A549 (cell line): ENCODE measurements at regions not wholly inside any gene's neighbourhood (a gene's known extent, or its start where the extent isn't known, plus 50 kb on each side); places are given as distances from the start of the nearest gene placed in this dataset.

Source experiments
- ATAC-seq, 2 experiments: fragments of 200-7000 bp in 1 of 2; fragments of >200 bp in 1 of 2; cut with Nextera tagmentation in 1 of 2; cut with Tn5 transposase in 1 of 2; 3 replicates each; pipeline versions ENCODE4 v1.8.0 to v1.9.1; 2018 to 2020; ENCODE audit warnings: mild to moderate bottlenecking in 1 of 2, moderate library complexity in 1 of 2
- CTCF ChIA-PET: fragments of 300-600 bp; sonication (Branson Sonifier 250); formaldehyde crosslinking; extraction: SDS; loops from one replicate; lab custom pipeline; 2021; ENCODE audit warnings: antibody characterized with exemption, inconsistent platforms; lab: Yijun Ruan, JAX
- POLR2A ChIA-PET: fragments of 350-600 bp; formaldehyde crosslinking; extraction: SDS; loops from one replicate; lab custom pipeline; 2021; ENCODE audit warnings: antibody characterized with exemption, inconsistent platforms; lab: Yijun Ruan, JAX
- DNase-seq, 2 experiments: peaks; one replicate each; pipeline versions ENCODE4 v3.0.0 to v3.0.0-alpha.2; 2011 to 2016; ENCODE audit warnings: low read depth in 1 of 2, low spot score in 1 of 2
- FAIRE-seq: peaks from 2 replicates; lab custom pipeline; 2011; peaks lifted over from hg19 to GRCh38; lab: Jason Lieb, UNC
- H3K27ac ChIP-seq, 2 experiments: fragments of >200 bp; sonication (Bioruptor Twin); formaldehyde crosslinking; 3 replicates each; pipeline ENCODE4 v1.5.1; 2016 to 2017
- H3K4me1 ChIP-seq: fragments of >200 bp; sonication (Bioruptor Twin); formaldehyde crosslinking; 3 replicates; pipeline ENCODE4 v1.6.1; 2016
- H3K4me2 ChIP-seq: fragments of >200 bp; sonication (Bioruptor Twin); formaldehyde crosslinking; 3 replicates; pipeline ENCODE4 v1.6.1; 2016
- H3K4me3 ChIP-seq: fragments of >200 bp; sonication (Bioruptor Twin); formaldehyde crosslinking; 3 replicates; pipeline ENCODE4 v1.5.1; 2016
- H3K9me3 ChIP-seq: fragments of >200 bp; sonication (Bioruptor Twin); formaldehyde crosslinking; 3 replicates; pipeline ENCODE4 v1.6.1; 2016
- BHLHE40 ChIP-seq: IDR thresholded peaks from 2 replicates; pipeline ENCODE4 v1.6.1; 2012; ENCODE audit warnings: low read depth, low read length, inconsistent platforms
- CBX8 ChIP-seq: fragments of 200-600 bp; sonication (generic); IDR thresholded peaks from 2 replicates; pipeline ENCODE4 v1.6.1; 2016
- EHF ChIP-seq: fragments of 250-450 bp; sonication (Bioruptor Pico); IDR thresholded peaks from 2 replicates; pipeline ENCODE4 v1.5.0; 2020; ENCODE audit warnings: mild to moderate bottlenecking
- EHMT2 ChIP-seq: fragments of 200-600 bp; sonication (generic); IDR thresholded peaks from 2 replicates; pipeline ENCODE4 v1.6.1; 2016; ENCODE audit warnings: antibody characterized with exemption, low read depth, mild to moderate bottlenecking, moderate library complexity
- FOXS1 ChIP-seq: fragments of 250-450 bp; sonication (Bioruptor Pico); IDR thresholded peaks from 2 replicates; pipeline ENCODE4 v1.5.0; 2020; ENCODE audit warnings: mild to moderate bottlenecking, moderate library complexity
- HOXB5 ChIP-seq: fragments of 250-450 bp; sonication (Bioruptor Pico); IDR thresholded peaks from 2 replicates; pipeline ENCODE4 v1.5.0; 2020; ENCODE audit warnings: mild to moderate bottlenecking, moderate library complexity
- JUNB ChIP-seq: fragments of >200 bp; sonication (Bioruptor Twin); formaldehyde crosslinking; IDR thresholded peaks from 2 replicates; pipeline ENCODE4 v1.6.1; 2016
- KDM1A ChIP-seq: fragments of 200-600 bp; sonication (generic); IDR thresholded peaks from 2 replicates; pipeline ENCODE4 v1.6.1; 2016; ENCODE audit warnings: low read depth, mild to moderate bottlenecking
- MAZ ChIP-seq: fragments of 150-350 bp; IDR thresholded peaks from 2 replicates; pipeline ENCODE4 v1.6.1; 2014; ENCODE audit warnings: antibody characterized with exemption, low read depth, low read length, borderline replicate concordance
- NFE2L2 ChIP-seq: fragments of 150-350 bp; conservative IDR thresholded peaks from 2 replicates; pipeline ENCODE4 v1.6.1; 2014; ENCODE audit warnings: low read length
- RARB ChIP-seq: fragments of 250-450 bp; sonication (Bioruptor Pico); IDR thresholded peaks from 2 replicates; pipeline ENCODE4 v1.8.0; 2021; ENCODE audit warnings: mild to moderate bottlenecking, moderate library complexity
- SMC3 ChIP-seq: fragments of >200 bp; sonication (Bioruptor Twin); formaldehyde crosslinking; IDR thresholded peaks from 3 replicates; pipeline ENCODE4 v1.6.1; 2018; ENCODE audit warnings: inconsistent platforms
- SREBF2 ChIP-seq: fragments of 450-650 bp; IDR thresholded peaks from 2 replicates; pipeline ENCODE4 v1.6.1; 2014; ENCODE audit warnings: mild to moderate bottlenecking, moderate library complexity
- TFCP2L1 ChIP-seq: fragments of 250-450 bp; sonication (Bioruptor Pico); IDR thresholded peaks from 2 replicates; pipeline ENCODE4 v1.5.0; 2021; ENCODE audit warnings: mild to moderate bottlenecking
- WGBS: methylation state at CpG from one replicate; pipeline ENCODE4 v1.1.6; 2017; ENCODE audit errors: missing lambda C conversion rate; 5-methylcytosine and 5-hydroxymethylcytosine counted together
- TF ChIP-seq, protein P1 (sequence below): IDR thresholded peaks from 2 replicates; pipeline ENCODE4 v1.6.1; 2012
- TF ChIP-seq, protein P2 (sequence below): fragments of 250-450 bp; sonication (Bioruptor Pico); IDR thresholded peaks from 2 replicates; pipeline ENCODE4 v1.5.0; 2020; ENCODE audit warnings: low read depth, mild to moderate bottlenecking, moderate library complexity
- TF ChIP-seq, protein P3 (sequence below): fragments of >200 bp; sonication (Bioruptor Twin); formaldehyde crosslinking; IDR thresholded peaks from 2 replicates; pipeline ENCODE4 v1.6.1; 2016
- TF ChIP-seq, protein P4 (sequence below): IDR thresholded peaks from 2 replicates; pipeline ENCODE4 v1.6.1; 2012
- TF ChIP-seq, protein P5 (sequence below): fragments of 250-450 bp; sonication (Bioruptor Pico); IDR thresholded peaks from 2 replicates; pipeline ENCODE4 v1.5.0; 2021; ENCODE audit warnings: mild to moderate bottlenecking, moderate library complexity, borderline replicate concordance
- TF ChIP-seq, protein P6 (sequence below): fragments of >200 bp; sonication (Bioruptor Twin); formaldehyde crosslinking; IDR thresholded peaks from 3 replicates; pipeline ENCODE4 v1.6.1; 2016
- TF ChIP-seq, protein P7 (sequence below): fragments of 200-600 bp; sonication (generic); IDR thresholded peaks from 2 replicates; pipeline ENCODE4 v1.6.1; 2016; ENCODE audit warnings: antibody characterized with exemption, mild to moderate bottlenecking, moderate library complexity
- TF ChIP-seq, protein P8 (sequence below): fragments of >200 bp; sonication (Bioruptor Twin); formaldehyde crosslinking; IDR thresholded peaks from 3 replicates; pipeline ENCODE4 v1.5.1; 2016

DNA sequence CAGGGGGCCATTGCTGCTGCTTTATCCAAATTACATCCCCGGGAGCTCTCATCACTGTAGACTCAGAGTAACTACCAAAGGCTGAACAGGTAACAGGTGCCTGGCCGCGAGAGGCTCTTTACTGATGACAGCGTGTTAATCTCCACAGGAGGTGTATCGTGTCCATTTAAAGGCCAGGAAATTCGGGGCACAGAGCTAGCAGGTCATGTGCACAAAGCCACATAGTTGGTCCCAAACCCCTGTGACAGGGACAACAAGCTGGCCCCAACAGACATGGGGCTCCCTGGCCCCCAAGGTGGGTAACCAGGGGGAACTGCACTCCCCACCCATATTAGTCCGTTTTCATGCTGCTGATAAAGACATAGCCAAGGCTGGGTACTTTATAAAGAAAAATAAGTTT lies 55.3 kb upstream of the RBFOX3 start:
- 57% methylated on average over 7 of the region's 7 CpGs for WGBS
- TF ChIP-seq EHMT2 (no peak), FOXS1 (CRISPR knock-in tag) (no peak), CBX8 (no peak), SREBF2 (no peak), MAZ (no peak)
- DNase-seq, result no peak
- ATAC-seq, result no peak
- Histone ChIP-seq H3K4me3 (no peak overlapping the region), H3K27ac (no peak overlapping the region), H3K9me3 (peaks cover 10% of the 10 kb centered on the region), H3K4me2 (no peak overlapping the region), H3K4me1 (no peaks in the 10 kb centered on the region)
- no peak for FAIRE-seq
- CTCF ChIA-PET, result interaction anchor here (0.5 to 2.0 kb wide), 5 partner anchors 29 to 1295 kb away, joined by 3 to 5 read pairs (median 3); no protein-coding TSS in a partner anchor
- POLR2A ChIA-PET, result no interaction called here

DNA sequence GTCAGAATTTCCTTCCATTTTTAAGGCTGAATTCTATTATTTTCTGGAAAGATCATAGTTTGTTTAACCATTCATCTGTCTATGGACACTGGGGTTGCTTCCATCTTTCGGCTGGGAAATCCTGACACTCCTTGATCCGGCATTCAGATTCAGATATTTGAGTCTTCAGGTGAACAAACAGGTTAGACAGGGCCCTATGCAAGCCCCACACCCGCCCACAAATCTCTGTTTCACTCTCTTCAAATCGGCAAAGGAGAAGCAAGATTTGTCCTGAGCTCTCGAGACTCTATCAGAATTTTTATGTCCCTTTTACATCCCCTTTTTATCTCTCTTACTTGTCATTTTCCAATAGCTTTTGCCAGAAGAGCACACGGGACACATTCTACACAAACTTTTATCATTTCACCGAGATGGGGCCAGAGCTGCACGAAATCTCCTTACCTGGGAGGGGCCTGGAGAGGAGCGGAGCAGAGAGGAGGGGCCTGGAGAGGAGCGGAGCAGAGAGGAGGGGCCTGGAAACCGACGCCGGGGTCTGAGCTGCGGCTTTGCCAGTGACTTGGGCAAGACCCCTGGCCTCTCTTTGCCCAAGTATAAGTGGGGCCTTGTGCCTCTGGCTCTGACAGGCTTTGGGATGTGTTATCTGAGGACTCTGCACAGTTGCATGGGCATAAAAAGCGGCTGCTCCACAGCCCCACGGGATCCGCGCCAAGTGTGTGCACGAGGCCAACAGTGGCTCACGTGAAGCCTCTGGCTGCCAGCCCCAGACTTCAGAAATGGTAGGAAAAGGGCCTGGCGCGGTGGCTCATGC lies 54.3 kb upstream of the RBFOX3 start:
- DNase-seq (no peak), ATAC-seq (no peak), FAIRE-seq (no peak)
- Histone ChIP-seq H3K9me3 (peaks cover 13% of the 10 kb centered on the region), H3K27ac (no peak overlapping the region), H3K4me3 (no peak overlapping the region), H3K4me2 (no peak overlapping the region), H3K4me1 (no peaks in the 10 kb centered on the region)
- 63% methylated on average over 22 of the region's 22 CpGs for WGBS
- TF ChIP-seq, protein P1, sequence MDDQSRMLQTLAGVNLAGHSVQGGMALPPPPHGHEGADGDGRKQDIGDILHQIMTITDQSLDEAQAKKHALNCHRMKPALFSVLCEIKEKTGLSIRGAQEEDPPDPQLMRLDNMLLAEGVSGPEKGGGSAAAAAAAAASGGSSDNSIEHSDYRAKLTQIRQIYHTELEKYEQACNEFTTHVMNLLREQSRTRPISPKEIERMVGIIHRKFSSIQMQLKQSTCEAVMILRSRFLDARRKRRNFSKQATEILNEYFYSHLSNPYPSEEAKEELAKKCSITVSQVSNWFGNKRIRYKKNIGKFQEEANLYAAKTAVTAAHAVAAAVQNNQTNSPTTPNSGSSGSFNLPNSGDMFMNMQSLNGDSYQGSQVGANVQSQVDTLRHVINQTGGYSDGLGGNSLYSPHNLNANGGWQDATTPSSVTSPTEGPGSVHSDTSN, result no peak
- TF ChIP-seq, protein P2, sequence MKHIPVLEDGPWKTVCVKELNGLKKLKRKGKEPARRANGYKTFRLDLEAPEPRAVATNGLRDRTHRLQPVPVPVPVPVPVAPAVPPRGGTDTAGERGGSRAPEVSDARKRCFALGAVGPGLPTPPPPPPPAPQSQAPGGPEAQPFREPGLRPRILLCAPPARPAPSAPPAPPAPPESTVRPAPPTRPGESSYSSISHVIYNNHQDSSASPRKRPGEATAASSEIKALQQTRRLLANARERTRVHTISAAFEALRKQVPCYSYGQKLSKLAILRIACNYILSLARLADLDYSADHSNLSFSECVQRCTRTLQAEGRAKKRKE (CRISPR knock-in tag), result no peak
- no peak for TF ChIP-seq FOXS1 (CRISPR knock-in tag)
- TF ChIP-seq MAZ, result no peak
- no peak for TF ChIP-seq JUNB
- no peak for TF ChIP-seq SREBF2
- no peak for TF ChIP-seq HOXB5 (CRISPR knock-in tag)
- TF ChIP-seq, protein P3, sequence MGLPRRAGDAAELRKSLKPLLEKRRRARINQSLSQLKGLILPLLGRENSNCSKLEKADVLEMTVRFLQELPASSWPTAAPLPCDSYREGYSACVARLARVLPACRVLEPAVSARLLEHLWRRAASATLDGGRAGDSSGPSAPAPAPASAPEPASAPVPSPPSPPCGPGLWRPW, result no peak
- TF ChIP-seq SMC3, result no peak
- no peak for TF ChIP-seq BHLHE40
- TF ChIP-seq, protein P4, sequence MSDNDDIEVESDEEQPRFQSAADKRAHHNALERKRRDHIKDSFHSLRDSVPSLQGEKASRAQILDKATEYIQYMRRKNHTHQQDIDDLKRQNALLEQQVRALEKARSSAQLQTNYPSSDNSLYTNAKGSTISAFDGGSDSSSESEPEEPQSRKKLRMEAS, result no peak
- TF ChIP-seq EHF (CRISPR knock-in tag), result no peak
- no peak for TF ChIP-seq KDM1A
- TF ChIP-seq, protein P5, sequence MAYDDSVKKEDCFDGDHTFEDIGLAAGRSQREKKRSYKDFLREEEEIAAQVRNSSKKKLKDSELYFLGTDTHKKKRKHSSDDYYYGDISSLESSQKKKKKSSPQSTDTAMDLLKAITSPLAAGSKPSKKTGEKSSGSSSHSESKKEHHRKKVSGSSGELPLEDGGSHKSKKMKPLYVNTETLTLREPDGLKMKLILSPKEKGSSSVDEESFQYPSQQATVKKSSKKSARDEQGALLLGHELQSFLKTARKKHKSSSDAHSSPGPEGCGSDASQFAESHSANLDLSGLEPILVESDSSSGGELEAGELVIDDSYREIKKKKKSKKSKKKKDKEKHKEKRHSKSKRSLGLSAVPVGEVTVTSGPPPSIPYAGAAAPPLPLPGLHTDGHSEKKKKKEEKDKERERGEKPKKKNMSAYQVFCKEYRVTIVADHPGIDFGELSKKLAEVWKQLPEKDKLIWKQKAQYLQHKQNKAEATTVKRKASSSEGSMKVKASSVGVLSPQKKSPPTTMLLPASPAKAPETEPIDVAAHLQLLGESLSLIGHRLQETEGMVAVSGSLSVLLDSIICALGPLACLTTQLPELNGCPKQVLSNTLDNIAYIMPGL (CRISPR knock-in tag), result no peak
- TF ChIP-seq NFE2L2, result no peak
- TF ChIP-seq, protein P6, sequence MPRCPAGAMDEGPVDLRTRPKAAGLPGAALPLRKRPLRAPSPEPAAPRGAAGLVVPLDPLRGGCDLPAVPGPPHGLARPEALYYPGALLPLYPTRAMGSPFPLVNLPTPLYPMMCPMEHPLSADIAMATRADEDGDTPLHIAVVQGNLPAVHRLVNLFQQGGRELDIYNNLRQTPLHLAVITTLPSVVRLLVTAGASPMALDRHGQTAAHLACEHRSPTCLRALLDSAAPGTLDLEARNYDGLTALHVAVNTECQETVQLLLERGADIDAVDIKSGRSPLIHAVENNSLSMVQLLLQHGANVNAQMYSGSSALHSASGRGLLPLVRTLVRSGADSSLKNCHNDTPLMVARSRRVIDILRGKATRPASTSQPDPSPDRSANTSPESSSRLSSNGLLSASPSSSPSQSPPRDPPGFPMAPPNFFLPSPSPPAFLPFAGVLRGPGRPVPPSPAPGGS, result no peak
- TF ChIP-seq, protein P7, sequence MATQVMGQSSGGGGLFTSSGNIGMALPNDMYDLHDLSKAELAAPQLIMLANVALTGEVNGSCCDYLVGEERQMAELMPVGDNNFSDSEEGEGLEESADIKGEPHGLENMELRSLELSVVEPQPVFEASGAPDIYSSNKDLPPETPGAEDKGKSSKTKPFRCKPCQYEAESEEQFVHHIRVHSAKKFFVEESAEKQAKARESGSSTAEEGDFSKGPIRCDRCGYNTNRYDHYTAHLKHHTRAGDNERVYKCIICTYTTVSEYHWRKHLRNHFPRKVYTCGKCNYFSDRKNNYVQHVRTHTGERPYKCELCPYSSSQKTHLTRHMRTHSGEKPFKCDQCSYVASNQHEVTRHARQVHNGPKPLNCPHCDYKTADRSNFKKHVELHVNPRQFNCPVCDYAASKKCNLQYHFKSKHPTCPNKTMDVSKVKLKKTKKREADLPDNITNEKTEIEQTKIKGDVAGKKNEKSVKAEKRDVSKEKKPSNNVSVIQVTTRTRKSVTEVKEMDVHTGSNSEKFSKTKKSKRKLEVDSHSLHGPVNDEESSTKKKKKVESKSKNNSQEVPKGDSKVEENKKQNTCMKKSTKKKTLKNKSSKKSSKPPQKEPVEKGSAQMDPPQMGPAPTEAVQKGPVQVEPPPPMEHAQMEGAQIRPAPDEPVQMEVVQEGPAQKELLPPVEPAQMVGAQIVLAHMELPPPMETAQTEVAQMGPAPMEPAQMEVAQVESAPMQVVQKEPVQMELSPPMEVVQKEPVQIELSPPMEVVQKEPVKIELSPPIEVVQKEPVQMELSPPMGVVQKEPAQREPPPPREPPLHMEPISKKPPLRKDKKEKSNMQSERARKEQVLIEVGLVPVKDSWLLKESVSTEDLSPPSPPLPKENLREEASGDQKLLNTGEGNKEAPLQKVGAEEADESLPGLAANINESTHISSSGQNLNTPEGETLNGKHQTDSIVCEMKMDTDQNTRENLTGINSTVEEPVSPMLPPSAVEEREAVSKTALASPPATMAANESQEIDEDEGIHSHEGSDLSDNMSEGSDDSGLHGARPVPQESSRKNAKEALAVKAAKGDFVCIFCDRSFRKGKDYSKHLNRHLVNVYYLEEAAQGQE, result no peak
- TF ChIP-seq RARB (CRISPR knock-in tag), result no peak
- TF ChIP-seq, protein P8, sequence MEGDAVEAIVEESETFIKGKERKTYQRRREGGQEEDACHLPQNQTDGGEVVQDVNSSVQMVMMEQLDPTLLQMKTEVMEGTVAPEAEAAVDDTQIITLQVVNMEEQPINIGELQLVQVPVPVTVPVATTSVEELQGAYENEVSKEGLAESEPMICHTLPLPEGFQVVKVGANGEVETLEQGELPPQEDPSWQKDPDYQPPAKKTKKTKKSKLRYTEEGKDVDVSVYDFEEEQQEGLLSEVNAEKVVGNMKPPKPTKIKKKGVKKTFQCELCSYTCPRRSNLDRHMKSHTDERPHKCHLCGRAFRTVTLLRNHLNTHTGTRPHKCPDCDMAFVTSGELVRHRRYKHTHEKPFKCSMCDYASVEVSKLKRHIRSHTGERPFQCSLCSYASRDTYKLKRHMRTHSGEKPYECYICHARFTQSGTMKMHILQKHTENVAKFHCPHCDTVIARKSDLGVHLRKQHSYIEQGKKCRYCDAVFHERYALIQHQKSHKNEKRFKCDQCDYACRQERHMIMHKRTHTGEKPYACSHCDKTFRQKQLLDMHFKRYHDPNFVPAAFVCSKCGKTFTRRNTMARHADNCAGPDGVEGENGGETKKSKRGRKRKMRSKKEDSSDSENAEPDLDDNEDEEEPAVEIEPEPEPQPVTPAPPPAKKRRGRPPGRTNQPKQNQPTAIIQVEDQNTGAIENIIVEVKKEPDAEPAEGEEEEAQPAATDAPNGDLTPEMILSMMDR, result no peak
- TF ChIP-seq TFCP2L1 (CRISPR knock-in tag), result no peak
- ChIA-PET CTCF (interaction anchor here (0.5 to 1.6 kb wide), 2 partner anchors 601 to 1296 kb away, joined by 3 read pairs; no protein-coding TSS in a partner anchor), POLR2A (no interaction called here)
